HG03139 (cell line): ENCODE measurements at regions not wholly inside any gene's neighbourhood (a gene's known extent, or its start where the extent isn't known, plus 50 kb on each side); places are given as distances from the start of the nearest gene placed in this dataset.
"Not testable (repeated sequence)": the region's sequence is repeated elsewhere in the genome, so short reads cannot be mapped to it uniquely, and the experiment has no call there.

Source experiments
- ATAC-seq: cut with Tn5 transposase; IDR thresholded peaks from one replicate; pipeline ENCODE4 v1.9.1; 2021; ENCODE audit not compliant: unreplicated experiment

DNA sequence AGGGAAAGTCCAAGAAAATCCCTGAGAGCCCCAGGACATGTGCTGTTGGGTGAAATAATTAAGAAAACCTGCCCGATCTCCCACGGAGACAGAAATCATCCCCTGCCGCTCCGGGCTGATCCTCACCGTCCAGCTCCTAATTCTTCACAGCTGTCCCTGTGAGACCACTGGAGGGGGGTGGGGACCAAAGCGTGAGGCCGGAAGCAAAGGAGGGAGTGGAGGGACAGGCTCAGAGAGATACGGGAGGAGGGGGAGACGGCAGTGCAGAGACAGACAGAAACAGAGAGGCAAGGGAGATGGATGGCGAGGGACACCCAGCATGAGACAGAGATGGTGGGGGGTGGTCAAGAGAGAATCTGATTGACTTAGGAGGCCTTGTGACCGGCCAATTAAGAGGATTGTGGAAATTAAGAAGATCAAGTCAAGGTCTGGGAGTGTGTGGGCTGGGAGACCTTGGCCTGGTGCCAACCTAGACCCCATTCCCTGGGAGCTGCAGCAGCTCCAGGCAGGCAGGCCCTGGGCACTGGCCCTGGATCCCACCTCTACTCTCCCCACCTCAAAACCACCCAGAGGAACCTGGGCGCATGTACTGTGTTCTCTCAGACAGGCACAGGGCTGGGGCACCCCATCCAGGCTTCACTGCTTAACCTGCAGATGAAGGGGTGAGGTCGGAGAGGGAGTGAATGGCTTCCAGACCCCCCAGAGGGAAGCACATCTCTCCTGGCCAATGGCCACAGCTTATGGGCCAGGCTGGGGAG is 113.2 kb upstream of the ALDH1A3 start:
- ATAC-seq, result no peak

DNA sequence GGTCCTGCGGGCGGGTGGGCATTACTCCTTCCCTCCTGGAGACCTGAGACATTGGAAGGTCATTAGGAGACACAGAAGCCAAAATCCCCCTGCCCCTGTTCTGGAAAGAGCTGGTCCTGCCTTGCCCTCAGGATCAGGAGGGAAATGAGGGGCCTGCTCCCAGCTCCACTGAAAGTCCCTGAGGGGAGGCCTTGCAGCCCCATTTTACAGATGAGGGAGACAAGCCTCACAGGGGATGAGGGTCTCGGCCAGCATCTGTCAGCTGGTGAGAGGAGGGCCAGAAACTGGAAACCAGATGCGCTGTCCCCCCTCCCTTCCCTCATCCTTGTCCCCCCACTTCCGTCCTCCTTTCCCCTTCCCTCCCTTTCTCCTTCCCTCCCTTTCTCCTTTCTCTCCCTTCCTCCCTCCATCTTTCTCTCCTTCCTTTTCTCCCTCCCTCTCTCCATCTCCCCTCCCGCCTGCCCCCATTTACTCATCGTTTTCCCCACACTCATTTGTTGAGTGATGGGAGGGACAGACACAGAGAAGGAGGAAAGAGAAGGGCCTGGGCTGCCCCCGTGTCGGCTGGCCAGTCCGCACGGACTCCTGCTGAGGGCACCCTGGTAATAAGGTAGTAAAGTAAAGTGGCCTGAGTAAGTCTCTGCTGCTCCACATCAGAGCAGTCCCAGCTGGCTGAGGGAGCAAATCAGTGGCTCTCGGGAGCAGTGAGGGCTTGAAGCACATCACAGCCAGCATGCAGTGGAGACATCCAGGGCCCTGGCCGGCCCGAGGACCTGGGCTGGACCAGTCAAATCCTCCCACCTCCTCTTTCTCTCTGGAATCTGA is 112.4 kb upstream of the ALDH1A3 start:
- no peak for ATAC-seq

- ATAC-seq, result no peak
Measured at GRCh38 chr15:100768501-100768931, 111.1 kb upstream of the ALDH1A3 start.

DNA sequence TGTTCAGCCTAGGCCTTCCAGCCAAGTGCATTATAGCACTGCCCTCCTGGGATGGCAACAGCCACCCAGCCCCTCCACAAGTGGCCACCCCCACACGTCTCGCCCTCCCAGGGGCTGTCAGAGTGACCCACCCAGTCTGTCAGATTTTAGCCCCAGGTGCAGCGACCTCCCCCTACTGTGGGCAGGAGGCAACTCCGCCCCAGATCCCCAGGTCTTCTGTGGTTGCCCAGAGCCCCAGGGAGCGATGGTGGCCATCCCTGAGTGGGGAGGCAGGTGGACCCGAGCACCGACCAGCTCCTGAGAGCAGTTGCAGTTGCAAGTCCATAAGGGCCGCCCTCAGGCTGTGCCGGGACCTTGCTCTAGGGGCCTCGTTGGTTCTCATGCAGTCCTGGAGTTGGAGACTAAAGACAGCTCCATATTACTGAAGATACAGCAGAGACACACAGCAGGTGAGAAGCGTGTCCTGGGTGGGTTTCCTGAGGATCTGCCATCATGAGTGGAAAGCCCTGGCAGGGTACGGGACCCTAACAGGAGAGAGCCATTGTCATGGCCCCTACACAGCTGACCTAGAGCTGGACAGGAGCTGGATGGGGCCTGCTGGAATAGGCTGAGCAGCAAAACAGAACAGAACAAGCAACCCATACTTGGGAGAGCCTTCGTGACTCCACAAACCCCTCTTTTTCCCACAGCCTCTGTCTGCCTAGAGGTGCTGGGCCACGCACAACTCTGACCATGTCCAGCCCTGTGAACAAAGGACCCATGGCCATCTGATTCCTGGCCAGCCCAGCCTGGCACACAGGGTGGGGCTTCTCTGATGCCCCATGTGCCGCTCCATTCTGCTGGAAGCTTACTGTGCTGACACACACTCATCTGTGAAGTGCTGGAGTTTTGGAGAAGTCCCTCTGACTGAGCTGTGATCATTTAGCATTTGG is 110.3 kb upstream of the ALDH1A3 start:
- no peak for ATAC-seq

- no peak for ATAC-seq
Measured at GRCh38 chr15:100769975-100770340, 109.7 kb upstream of the ALDH1A3 start.

DNA sequence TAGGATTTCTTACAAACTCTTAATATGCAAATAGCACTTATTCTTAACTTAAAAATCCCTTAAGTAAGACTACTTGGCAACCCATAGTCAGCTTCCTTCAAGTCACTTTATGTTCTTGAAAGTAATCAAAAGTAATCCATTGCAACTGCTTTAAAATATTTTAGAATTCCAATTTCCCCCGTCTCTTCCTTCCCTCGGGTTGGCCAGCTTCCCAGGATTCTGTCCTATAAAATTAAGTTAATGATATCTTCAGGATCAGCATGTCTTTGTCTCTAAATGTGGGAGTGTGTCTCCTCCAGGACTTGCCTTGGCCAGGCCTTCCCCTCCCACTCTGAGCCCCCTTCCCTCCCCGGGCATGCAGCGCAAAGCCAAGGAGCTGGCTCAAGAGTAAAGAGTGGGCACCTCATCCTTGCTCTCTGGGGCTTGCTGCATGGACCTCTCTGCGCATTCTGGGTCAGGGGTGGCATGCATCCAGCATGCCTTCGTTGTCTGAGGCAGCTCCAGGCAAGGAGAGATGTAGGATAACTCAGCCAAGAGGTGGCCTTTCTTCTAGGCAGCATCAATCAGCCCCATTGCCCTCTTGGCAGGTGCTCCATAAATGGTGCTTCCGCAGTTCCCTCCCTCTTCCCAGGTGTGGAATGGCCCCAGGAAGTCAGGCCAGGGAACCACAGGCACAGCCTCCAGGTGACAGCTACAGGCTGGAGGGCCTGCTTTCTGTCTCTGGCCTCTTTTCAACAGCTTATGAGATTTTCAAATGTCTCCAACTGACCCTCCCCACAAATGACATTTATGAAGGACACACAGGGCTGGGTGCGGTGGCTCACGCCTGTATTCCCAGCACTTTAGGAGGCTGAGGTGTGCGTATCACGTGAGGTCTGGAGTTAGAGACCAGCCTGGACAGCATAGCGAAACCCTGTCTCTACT is 108.7 kb upstream of the ALDH1A3 start:
- no peak for ATAC-seq

DNA sequence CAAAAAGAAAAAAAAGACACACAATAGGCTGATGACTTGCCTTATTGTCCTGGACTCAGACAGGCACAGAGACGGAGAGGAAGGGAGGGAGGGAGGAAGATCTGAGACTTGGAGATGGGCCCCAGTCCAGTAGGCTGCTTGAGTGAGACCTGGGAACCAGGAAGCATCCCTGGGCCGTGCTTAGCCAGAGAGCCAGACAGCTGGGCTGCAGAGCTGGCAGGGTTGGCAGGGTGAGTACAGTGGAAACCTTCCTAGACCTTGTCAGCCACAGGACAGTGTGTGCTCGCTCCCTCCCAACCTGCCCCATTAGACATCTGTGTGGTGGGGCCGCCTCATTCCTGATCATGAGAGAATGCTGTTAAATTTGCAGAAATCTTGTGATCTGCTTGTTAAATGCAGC is 107.9 kb upstream of the ALDH1A3 start:
- ATAC-seq, result no peak

GRCh38 chr15:100772478-100772877 is 107.2 kb upstream of the ALDH1A3 start:
- no peak for ATAC-seq

- ATAC-seq, result no peak
Measured at GRCh38 chr15:100772892-100773520, 106.6 kb upstream of the ALDH1A3 start.

DNA sequence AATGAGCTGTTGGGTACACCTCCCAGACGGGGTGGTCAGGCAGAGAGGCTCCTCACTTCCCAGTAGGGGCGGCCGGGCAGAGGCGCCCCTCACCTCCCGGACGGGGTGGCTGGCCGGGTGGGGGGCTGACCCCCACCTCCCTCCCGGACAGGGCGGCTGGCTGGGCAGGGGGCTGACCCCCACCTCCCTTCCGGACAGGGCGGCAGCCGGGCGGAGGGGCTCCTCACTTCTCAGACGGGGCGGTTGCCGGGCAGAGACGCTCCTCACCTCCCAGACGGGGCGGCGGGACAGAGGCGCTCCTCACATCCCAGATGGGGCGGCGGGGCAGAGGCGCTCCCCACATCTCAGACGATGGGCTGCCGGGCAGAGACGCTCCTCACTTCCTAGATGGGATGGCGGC is 105.6 kb upstream of the ALDH1A3 start:
- ATAC-seq, result not testable (repeated sequence)

- no peak for ATAC-seq
Measured at GRCh38 chr15:100775581-100776185, 103.9 kb upstream of the ALDH1A3 start.

DNA sequence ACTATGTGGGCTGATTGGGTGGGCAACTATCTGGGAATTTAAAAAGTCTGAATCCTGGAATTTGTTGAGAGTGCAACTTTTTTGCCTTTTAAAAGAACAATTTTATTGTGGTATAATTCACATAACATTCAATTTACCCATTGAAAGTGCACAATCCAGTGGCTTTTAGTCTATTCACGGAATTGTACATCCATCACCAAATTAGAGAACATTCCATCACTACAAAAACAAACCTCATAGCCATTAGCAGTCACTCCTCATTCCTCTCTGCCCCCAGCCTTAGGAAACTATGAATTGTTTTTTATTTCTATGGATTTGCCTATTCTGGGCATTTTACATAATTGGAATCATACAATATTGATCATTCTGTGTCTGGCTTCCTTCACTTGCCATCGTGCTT is 101.8 kb upstream of the ALDH1A3 start:
- ATAC-seq, result no peak

DNA sequence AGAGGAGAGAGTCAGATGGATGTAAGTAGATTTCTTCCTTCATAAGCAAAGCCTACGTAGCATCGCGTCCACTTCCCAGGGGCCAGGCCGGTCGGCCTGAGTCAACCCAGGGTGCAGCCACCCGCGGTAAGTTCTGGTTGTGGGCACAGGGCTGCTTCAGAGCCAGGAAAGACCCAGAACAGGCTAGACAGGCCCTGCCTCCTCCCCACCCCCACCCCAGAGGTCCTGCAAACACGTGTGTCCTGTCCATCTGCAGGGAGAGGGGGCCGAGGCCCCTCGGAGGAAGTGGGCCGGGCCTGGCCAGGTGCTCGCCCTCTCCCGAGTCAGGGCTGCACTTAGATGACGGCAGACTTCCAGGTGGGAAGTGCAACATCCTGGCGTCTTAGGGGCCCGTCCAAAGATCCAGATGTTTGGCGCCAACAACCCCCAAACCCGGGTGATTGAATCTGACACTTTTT is 100.8 kb upstream of the ALDH1A3 start:
- ATAC-seq, result no peak

GRCh38 chr15:100779331-100780207 is 100.1 kb upstream of the ALDH1A3 start:
- ATAC-seq, result no peak

DNA sequence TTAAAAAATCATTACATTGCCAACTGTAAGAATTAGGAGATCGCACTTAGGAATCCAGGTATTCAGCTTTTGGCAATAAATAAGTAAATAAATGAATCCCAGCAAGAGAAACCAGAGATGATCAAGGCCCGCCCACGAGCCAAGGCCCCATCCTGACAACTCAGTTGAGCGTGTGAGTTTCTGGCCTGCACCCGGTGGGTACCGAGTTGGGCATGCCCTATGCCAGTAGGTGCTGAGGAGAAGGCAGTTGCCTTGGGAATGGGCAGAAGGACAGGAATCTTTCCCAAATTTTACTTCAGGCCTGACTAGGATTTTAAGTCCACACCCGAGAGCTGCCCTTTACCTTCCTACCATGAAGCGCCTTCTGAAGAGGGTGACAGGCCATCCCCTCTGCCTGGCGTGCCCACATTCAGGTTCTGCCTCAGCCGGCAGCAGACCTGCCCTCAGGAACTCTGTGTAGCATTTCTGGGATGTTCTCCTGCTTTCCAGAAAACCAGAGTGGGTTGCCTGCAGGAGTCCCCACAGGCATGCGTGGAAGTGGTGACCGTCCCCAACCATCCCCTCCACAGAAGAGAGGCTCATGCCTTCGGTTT is 99.3 kb upstream of the ALDH1A3 start:
- no peak for ATAC-seq

- ATAC-seq, result no peak
Measured at GRCh38 chr15:100781061-100781960, 98.3 kb upstream of the ALDH1A3 start.
